GM12891 (cell line): ENCODE measurements at regions not wholly inside any gene's neighbourhood (a gene's known extent, or its start where the extent isn't known, plus 50 kb on each side); places are given as distances from the start of the nearest gene placed in this dataset.

Experiments
- PAX5 ChIP-seq: IDR thresholded peaks from 2 replicates; pipeline ENCODE4 v1.6.1; 2011; ENCODE audit warnings: low read length, moderate library complexity, mild to moderate bottlenecking; ENCODE audit not compliant: insufficient read depth, severe bottlenecking
- POLR2AphosphoS5 ChIP-seq: IDR thresholded peaks from 2 replicates; pipeline ENCODE4 v1.6.1; 2011; ENCODE audit warnings: low read depth, low read length, control low read depth
- SPI1 ChIP-seq: IDR thresholded peaks from 2 replicates; pipeline ENCODE4 v1.6.1; 2011; ENCODE audit warnings: low read depth, low read length, control low read depth
- TAF1 ChIP-seq: IDR thresholded peaks from 2 replicates; pipeline ENCODE4 v1.6.1; 2011; ENCODE audit warnings: low read depth, low read length, control low read depth

GRCh38 chr13:73284081-73284874, 225.5 kb downstream of the KLF5 start:
- TF ChIP-seq POLR2AphosphoS5 (no peak), SPI1 (no peak), PAX5 (no peak), TAF1 (no peak)
